ENCODE measurements at regions not wholly inside any gene's neighbourhood (a gene's known extent, or its start where the extent isn't known, plus 50 kb on each side); places are given as distances from the start of the nearest gene placed in this dataset.
"Not testable (repeated sequence)": the region's sequence is repeated elsewhere in the genome, so short reads cannot be mapped to it uniquely, and the experiment has no call there.

DNA sequence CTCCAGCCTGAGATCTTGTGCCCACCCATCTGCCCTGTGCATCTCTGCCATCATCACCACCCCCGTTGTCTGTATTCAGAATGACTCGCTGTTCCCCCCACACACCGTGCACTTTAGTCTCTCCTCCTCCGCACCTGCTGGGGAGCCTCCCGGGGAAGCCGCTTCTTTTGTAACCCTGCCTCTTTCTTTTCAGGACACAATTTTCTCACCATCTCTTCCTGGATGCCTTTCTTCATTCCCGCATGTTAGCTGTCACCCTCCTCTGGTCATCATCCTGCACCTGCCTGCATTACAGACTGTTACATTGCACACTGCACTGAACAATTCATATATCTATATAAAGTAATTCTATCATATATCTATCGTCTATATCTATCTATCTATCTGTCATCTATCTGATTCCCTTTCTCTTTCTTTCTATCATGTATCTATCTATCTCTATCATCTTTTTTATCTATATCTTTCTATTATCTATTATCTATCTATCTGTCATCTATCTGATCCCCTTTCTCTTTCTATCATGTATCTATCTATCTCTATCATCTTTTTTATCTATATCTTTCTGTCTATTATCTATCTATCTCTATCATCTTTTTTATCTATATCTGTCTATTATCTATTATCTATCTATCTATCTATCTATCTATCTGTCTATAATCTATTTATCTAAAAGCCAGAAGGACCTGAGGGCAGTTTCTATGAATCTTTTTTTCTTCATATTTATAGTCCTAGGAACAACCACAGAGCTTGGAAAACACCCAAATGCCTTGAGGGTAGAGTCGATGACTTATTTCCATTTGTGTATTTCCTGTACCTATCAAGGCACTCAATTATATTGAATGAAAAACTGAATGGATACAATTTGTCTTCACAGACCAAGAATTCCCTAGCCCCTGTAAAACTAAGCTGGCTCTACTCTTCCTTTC, 642.5 kb downstream of the ACTR3B start:
- no peak overlapping the region for H3K4me3 Mint-ChIP-seq
- ATAC-seq (no peak), DNase-seq (no peak)
- no peaks in the 10 kb centered on the region for H3K27me3 Mint-ChIP-seq
- H3K9me3 Mint-ChIP-seq = peaks cover 6 to 25% of the 10 kb centered on the region in 2 donors
- no peak overlapping the region for H3K27ac Mint-ChIP-seq
- H3K4me1 Mint-ChIP-seq = no peaks in the 10 kb centered on the region

DNA sequence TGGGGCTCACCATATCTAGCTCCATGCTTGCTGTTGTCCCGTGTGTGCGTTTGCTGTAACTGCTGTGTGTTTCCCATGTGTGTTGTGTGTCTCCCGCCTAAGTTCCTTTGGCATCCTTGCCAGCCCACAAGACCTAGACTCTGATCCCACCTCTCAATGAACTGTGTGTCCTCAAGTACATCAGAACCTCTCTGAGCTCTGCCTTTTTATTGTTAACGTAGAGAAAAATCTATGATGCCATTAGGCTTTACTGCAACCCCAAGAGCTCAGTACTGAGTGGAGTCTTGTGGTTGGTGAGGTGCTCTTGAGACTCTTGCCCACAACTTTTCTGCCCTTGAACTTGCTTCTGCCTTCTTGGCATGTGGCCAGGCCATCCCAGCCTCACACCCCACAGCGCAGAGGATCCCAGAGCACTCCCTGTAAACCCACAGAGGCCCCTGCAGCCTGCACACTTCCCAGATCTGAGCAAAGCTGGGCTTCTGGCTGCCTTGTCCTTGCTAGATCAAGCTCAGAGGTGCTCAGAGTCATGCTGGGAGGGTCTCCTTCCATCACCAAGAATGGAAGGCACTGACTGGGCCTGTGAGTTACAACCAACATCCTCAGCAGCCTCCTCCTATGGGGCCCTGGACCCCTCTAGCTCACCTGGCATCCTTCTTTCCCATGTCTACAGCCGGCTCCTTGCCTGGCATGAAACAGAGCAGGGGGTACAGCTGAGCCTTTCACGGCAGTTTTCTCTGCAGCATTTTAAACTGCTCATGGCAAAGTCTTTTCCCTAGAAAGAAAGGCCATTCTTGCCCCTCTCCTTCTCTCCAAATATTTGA, 643.4 kb downstream of the ACTR3B start:
- H3K27me3 Mint-ChIP-seq = no peaks in the 10 kb centered on the region
- ATAC-seq (no peak), DNase-seq (no peak)
- no peaks in the 10 kb centered on the region for H3K4me1 Mint-ChIP-seq
- no peak overlapping the region for H3K4me3 Mint-ChIP-seq
- H3K9me3 Mint-ChIP-seq = peaks cover 6 to 22% of the 10 kb centered on the region in 2 donors
- H3K27ac Mint-ChIP-seq = no peak overlapping the region

DNA sequence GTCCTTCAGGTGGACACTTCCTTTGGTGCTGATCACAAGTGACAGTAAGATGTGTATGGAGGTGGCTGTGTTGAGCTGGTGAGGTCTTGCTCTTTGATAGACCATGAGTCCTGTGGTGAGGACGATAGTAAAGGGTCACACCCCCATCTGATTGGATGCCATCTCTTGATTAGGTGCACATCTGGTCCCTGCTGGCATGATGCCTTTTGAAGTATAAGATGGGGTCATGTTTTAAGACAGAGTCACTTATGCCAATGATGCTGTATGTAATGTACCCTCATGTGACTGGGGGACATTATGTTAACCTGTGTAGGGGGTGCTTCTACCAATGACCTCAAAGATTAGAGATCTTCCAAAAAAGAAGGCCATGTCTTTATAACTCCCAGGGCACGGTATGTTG, 644.6 kb downstream of the ACTR3B start:
- ATAC-seq = no peak
- DNase-seq = no peak
- H3K4me1 Mint-ChIP-seq = no peaks in the 10 kb centered on the region
- H3K9me3 Mint-ChIP-seq = peaks cover 6 to 19% of the 10 kb centered on the region in 2 donors
- no peak overlapping the region for H3K4me3 Mint-ChIP-seq
- H3K27me3 Mint-ChIP-seq = no peaks in the 10 kb centered on the region
- no peak overlapping the region for H3K27ac Mint-ChIP-seq

DNA sequence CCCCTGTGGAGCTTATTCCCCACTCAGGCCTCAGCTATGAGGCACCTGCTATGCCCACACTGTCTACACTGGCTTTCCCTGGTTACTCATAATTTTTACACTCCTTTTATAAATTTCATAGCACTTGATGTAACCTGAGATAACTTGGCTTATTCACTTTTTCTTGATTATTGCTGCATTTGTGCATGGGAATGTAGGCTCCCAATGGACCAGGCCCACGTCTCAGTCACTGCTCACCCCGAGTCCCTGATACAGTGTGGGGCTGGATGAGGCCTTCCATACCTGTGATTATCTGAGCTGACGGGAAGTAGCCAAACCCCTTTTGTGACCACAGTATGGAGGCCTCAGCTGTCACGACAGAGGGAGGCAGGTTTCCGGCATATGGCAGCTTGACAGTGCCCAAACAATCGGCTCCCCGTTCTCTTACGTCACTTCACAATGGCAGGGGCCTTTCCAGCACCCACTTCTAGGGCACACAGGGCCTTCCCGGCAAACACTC, 645.3 kb downstream of the ACTR3B start:
- H3K9me3 Mint-ChIP-seq = peaks cover 6 to 23% of the 10 kb centered on the region in 2 donors

DNA sequence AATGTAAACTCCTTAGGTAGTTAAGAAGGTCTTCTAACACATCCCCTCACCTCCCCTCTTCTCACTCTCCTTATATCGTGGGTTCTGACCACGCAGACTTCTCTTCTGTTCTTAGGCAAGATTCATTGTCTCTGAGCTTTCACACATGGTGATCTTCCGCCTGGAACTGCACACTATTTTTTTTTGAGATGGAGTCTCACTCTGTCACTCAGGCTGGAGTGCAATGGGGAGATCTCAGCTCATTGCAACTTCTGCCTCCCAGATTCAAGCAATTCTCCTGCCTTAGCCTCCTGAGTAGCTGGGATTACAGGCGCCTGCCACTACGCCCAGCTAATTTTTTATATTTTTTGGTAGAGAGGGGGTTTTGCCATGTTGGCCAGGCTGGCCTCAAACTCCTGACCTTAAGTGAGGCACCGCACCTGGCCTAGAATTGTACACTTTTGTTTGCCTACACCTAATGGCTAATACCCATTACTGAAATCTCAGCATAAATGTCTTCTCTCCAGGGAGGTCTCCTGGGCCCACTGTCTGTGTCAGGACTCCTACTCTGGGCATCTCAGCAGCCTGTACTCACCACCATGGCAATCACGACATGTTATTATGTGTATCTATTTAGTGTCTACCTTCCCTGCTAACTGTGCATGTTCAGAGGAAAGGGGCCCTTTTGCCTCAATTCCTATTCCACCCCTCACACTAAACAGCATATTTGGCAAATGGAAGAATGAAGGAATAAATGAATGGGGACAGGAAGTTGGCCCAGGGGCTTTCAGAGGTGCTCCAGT, 646.3 kb upstream of the DPP6 start:
- H3K27me3 Mint-ChIP-seq = no peaks in the 10 kb centered on the region
- no peak overlapping the region for H3K27ac Mint-ChIP-seq
- ATAC-seq (no peak), DNase-seq (no peak)
- H3K9me3 Mint-ChIP-seq = peaks cover 6 to 24% of the 10 kb centered on the region in 2 donors
- no peaks in the 10 kb centered on the region for H3K4me1 Mint-ChIP-seq
- no peak overlapping the region for H3K4me3 Mint-ChIP-seq

More for the DNA sequence above, 645.3 kb downstream of the ACTR3B start:
- Mint-ChIP-seq H3K4me1 (no peaks in the 10 kb centered on the region), H3K27me3 (no peaks in the 10 kb centered on the region), H3K27ac (no peak overlapping the region), H3K4me3 (no peak overlapping the region)
- DNase-seq (no peak), ATAC-seq (no peak)

DNA sequence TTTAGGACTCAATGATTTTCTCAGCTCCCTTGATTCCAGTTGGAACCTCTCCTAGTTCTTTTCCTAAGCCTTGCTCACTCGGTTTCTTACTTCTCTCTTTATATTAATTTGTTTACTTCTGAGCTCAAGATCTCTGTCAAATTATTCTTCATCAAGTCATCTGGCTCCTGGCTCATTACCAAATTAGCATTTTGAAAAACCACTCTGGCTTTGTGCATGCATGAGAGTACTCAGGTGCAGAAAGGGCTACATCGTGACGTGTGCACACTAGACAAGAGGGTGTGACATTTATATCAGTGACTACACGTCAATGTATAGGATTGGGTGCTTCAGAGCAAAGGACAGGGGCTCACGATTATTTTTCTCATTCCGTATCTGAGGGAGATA, 645.7 kb upstream of the DPP6 start:
- Mint-ChIP-seq H3K27me3 (no peaks in the 10 kb centered on the region), H3K4me3 (no peak overlapping the region), H3K9me3 (peaks cover 6 to 24% of the 10 kb centered on the region in 2 donors), H3K4me1 (no peaks in the 10 kb centered on the region), H3K27ac (no peak overlapping the region)
- ATAC-seq (no peak), DNase-seq (no peak)

DNA sequence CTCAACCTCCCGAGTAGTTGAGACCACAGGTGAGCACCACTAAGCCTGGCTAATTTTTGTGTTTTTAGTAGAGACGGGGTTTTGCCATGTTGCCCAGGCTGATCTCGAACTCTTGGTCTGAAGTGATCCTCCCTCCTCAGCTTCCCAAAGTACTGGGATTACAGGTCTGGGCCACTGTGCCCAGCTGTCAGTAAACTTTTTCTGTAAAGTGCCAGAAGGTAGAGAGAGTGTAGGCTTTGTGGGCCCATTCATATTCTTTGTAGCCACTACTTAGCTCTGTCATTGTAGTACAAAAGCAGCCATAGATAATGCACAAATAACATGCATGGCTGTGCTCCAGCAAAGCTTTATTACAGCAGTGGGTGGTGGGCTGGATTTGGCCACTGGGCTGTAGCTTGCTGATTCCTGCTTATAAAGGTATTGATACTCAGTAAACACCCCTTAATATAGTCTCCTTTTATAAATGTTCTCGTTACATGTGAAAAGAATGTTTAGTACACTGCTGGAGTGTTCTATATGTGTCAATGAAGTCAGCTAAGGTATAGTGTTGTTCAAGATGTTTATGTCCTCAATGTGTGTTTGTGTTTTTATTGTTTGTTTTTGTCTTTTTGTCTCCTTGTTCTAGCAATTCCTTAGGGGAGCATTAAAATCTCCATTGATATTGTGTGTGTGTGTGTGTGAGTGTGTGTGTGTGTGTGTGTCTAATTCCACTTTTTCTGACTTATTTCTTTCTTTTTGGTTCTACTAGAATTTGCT, 644.7 kb upstream of the DPP6 start:
- peaks cover 4 to 26% of the 10 kb centered on the region in 2 donors for H3K9me3 Mint-ChIP-seq
- no peaks in the 10 kb centered on the region for H3K4me1 Mint-ChIP-seq
- H3K27ac Mint-ChIP-seq = no peak overlapping the region
- DNase-seq = no peak
- ATAC-seq = no peak
- no peaks in the 10 kb centered on the region for H3K27me3 Mint-ChIP-seq
- H3K4me3 Mint-ChIP-seq = no peak overlapping the region

DNA sequence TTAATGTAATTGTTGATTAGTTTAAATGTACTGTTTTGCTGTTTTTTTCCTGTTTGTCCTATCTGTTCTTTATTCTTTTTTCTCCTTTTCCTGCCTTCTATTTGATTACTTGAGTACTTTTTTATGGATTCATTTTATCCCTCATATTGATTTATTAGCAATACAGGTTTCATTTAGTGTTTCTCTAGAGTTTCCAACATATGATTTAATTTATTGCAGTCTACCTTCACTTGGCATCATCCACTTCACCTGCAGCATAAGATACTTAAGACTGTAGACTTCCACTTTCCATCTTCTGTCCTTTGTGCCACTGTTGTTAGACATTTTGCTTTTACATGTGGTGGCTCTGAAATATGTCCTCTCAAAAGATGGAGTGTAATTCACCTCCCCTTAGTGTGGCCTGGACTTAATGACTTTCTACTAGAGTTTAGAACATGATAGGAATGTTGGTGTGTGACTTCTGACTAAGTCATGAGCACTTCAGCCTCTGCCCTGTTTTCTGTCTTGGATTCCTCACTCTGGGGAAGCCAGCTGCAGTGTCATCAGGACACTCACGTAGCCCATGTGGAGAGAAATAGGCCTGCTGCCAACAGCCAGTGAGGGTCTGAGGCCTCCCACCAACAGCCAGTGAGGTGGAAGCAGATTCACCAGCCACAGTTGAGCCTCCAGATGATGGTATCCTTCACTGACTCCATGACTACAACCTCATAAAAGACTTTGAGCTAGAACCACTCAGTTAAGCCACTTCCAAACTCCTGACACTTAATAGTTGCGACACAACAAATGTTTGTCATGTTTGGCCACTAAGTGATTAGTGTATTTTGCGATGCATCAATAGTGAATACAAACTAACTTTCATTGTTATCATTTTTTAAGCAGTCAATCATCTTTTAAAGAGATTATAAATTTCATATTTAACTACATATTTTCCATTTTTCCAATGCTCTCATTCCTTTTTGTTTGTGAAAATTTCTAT, 643.5 kb upstream of the DPP6 start:
- H3K4me3 Mint-ChIP-seq = no peak overlapping the region
- H3K27ac Mint-ChIP-seq = no peak overlapping the region
- H3K27me3 Mint-ChIP-seq = no peaks in the 10 kb centered on the region
- no peaks in the 10 kb centered on the region for H3K4me1 Mint-ChIP-seq
- peaks cover 14 to 38% of the 10 kb centered on the region in 2 donors for H3K9me3 Mint-ChIP-seq
- no peak for ATAC-seq
- no peak for DNase-seq

DNA sequence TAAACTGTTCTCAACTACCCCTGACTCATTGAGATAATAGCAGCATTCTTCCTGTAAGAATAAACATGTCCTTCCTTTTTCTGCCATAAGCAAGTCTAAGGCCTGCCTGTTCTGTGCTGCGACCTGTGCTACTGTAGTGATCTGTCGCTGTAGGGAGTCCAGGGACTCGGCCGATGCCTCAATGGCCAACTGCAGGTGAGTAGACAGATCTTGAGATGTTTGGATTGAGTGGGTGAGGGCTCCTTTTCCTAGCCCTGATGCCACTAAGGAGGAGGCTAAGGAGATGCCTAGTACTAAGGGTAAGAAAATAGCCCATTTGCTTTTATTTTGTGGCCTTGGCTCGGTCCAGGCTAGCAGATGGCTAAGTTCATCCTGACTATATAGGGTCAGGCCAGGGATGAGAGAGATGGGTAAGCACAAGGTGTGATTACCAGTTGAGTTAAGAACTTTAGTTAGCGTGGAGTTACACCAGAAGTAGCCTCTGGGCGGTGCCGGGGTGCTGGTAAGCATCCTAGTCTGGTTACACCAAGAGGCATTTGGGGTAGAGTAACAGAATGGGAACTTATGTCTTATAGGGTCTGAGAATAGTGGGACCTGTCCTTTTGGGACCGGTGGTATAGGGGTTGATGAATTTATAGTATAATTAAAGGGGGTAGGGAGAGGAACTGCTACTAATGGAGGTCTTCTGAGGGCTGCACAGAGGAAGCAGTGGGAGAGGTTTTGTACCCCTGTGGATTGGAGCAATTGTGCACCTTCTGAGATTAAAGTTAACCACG, 642.4 kb upstream of the DPP6 start:
- ATAC-seq, H3K27me3 Mint-ChIP-seq, H3K4me3 Mint-ChIP-seq, H3K27ac Mint-ChIP-seq, H3K4me1 Mint-ChIP-seq, DNase-seq: not testable (repeated sequence)
- H3K9me3 Mint-ChIP-seq = peaks cover 14 to 42% of the 10 kb centered on the region in 2 donors

DNA sequence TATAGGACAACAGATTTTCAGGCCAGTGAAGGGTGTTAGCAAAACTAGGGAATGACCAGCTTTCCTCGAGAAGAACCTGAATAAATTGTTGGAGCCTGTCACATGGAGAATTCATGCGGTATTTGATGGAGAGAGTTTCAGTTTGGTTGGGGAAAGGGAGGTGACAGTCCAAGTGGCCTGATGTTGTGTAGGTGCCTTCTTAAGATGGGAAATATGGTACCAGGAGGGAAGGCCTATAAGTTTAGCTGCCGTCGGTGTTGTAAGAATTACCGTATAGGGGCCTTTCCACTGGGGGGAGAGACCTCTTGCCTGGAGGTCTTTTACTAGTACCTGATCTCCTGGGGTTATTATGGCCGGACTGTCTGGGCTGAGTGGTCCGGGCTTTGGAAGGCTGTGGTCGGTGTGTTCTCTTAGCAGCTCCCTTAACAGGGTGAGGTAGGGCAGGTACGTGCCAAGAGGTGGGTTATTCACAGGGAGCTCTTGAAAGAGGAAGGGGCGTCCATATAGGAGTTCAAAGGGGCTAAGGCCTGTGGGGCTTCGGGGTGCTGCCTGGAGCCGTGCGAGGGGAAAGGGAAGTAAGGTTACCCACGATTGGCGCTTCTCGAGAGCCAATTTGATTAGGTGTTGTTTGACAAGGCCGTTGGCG, 641.1 kb upstream of the DPP6 start:
- Mint-ChIP-seq H3K27ac (peak overlapping the region in 1 of 2 donors; percentile 66), H3K9me3 (peaks cover 14 to 52% of the 10 kb centered on the region in 2 donors)
- ATAC-seq, H3K4me1 Mint-ChIP-seq, H3K27me3 Mint-ChIP-seq, DNase-seq, H3K4me3 Mint-ChIP-seq: not testable (repeated sequence)

DNA sequence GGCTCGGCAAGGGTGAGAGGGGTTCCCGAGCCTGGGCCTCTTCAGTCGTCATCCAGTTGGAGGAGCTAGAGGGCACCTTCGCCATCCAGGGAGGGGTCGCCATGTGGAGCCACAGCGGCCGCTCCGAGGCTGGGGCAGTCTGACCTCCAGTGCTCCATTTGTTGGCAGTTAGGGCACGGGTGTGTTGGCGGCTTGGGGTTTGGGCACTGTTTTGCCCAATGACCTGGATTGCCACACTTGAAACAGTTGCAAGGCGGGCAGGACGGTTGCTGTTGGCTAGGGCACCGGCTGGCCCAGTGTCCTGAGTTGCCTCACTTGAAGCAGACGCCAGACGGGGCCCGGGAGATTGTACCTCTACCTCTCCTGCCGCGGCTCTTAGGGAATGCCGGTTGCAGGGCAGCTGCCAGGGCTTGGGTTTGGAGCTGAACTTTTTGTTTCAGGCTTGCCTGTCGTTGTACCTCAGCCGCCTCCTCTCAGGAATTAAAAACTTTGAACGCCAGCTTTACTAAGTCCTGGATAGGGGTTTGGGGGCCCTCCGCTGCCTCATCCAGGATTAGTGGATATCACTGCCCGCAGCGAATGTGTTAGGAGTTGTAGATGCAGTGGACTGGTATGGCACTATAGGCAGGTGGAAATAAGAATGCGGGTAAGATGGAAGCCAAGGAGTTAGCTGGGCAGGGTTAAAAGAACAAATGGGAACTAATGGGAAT, 639.9 kb upstream of the DPP6 start:
- DNase-seq, H3K4me3 Mint-ChIP-seq, ATAC-seq, H3K4me1 Mint-ChIP-seq, H3K27ac Mint-ChIP-seq, H3K27me3 Mint-ChIP-seq: not testable (repeated sequence)
- H3K9me3 Mint-ChIP-seq = peaks cover 14 to 52% of the 10 kb centered on the region in 2 donors

DNA sequence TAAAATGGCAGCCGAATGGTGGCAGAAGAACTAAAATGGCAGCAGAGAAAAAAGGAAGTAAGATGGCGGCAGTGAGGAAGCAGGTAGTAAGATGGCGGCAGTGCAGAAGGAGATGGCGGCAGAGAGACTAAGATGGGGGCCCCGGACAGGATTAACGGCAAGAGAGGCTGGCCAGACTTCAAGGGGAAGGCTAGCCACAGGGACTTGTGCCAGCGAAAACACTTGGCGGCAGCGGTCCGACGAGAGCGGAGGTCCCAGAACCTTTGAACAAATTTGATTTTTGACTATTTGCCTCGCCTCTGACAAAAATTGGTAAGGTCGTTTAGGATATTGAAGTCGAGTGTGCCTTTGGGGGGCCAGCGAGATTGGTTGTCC, 639.4 kb upstream of the DPP6 start:
- not testable (repeated sequence) for H3K4me1 Mint-ChIP-seq, H3K27me3 Mint-ChIP-seq, H3K27ac Mint-ChIP-seq, ATAC-seq, H3K4me3 Mint-ChIP-seq, DNase-seq
- H3K9me3 Mint-ChIP-seq = peaks cover 14 to 52% of the 10 kb centered on the region in 2 donors
